Hepatocyte (in vitro differentiated cells): ENCODE measurements at regions not wholly inside any gene's neighbourhood (a gene's known extent, or its start where the extent isn't known, plus 50 kb on each side); places are given as distances from the start of the nearest gene placed in this dataset.
"Not testable (repeated sequence)": the region's sequence is repeated elsewhere in the genome, so short reads cannot be mapped to it uniquely, and the experiment has no call there.

Experiments
- DNase-seq: peaks from one replicate; pipeline ENCODE4 v3.0.0-alpha.2; 2016; ENCODE audit warnings: low spot score
- H2AFZ ChIP-seq: fragments of 200-600 bp; sonication (generic); 2 replicates; pipeline ENCODE4 v1.6.0; 2016; ENCODE audit warnings: antibody characterized with exemption, mild to moderate bottlenecking
- H3K27ac ChIP-seq: fragments of 200-600 bp; sonication (generic); 2 replicates; pipeline ENCODE4 v1.5.1; 2016; ENCODE audit warnings: mild to moderate bottlenecking
- H3K27me3 ChIP-seq: fragments of 200-600 bp; sonication (generic); 2 replicates; pipeline ENCODE4 v1.6.1; 2016
- H3K36me3 ChIP-seq: fragments of 200-600 bp; sonication (generic); replicated peaks from 2 replicates; pipeline ENCODE4 v1.5.1; 2016; ENCODE audit warnings: low read depth; ENCODE audit not compliant: insufficient read depth
- H3K4me1 ChIP-seq: fragments of 200-600 bp; sonication (generic); 2 replicates; pipeline ENCODE4 v1.5.1; 2016; ENCODE audit warnings: mild to moderate bottlenecking, moderate library complexity; ENCODE audit not compliant: insufficient read depth
- H3K4me2 ChIP-seq: fragments of 200-600 bp; sonication (generic); 2 replicates; pipeline ENCODE4 v1.6.0; 2016
- H3K4me3 ChIP-seq: fragments of 200-600 bp; sonication (generic); 2 replicates; pipeline ENCODE4 v1.5.1; 2016; ENCODE audit warnings: mild to moderate bottlenecking
- H3K79me2 ChIP-seq: fragments of 200-600 bp; sonication (generic); 2 replicates; pipeline ENCODE4 v1.6.0; 2017; ENCODE audit warnings: mild to moderate bottlenecking
- H3K9me2 ChIP-seq: fragments of 200-600 bp; sonication (generic); replicated peaks from 2 replicates; pipeline ENCODE4 v1.6.0; 2017; ENCODE audit warnings: mild to moderate bottlenecking; ENCODE audit not compliant: insufficient read depth
- H3K9me3 ChIP-seq: fragments of 200-600 bp; sonication (generic); 2 replicates; pipeline ENCODE4 v1.5.1; 2016; ENCODE audit warnings: low read depth, mild to moderate bottlenecking
- H4K20me1 ChIP-seq: fragments of 200-600 bp; sonication (generic); 2 replicates; pipeline ENCODE4 v1.6.0; 2016; ENCODE audit warnings: mild to moderate bottlenecking; ENCODE audit not compliant: insufficient read depth, poor library complexity, severe bottlenecking
- CTCF ChIP-seq: fragments of 200-600 bp; sonication (generic); IDR thresholded peaks from 2 replicates; pipeline ENCODE4 v1.5.1; 2016; ENCODE audit warnings: antibody characterized with exemption, mild to moderate bottlenecking; ENCODE audit not compliant: poor library complexity
- EZH2 ChIP-seq: fragments of 200-600 bp; sonication (generic); IDR thresholded peaks from 2 replicates; pipeline ENCODE4 v1.6.1; 2016; ENCODE audit warnings: antibody characterized with exemption, mild to moderate bottlenecking, borderline replicate concordance
- EZH2phosphoT487 ChIP-seq: fragments of 200-600 bp; sonication (generic); IDR thresholded peaks from one replicate; pipeline ENCODE4 v1.6.1; 2018; ENCODE audit warnings: antibody characterized with exemption, mild to moderate bottlenecking, low read depth, moderate library complexity; ENCODE audit not compliant: unreplicated experiment, severe bottlenecking
- WGBS: methylation state at CpG from one replicate; pipeline ENCODE4 v1.1.6; 2016; ENCODE audit warnings: low lambda C conversion rate; ENCODE audit errors: missing lambda C conversion rate; 5-methylcytosine and 5-hydroxymethylcytosine counted together

- Histone ChIP-seq H3K9me3 (no peaks in the 10 kb centered on the region), H3K27ac (no peak overlapping the region), H3K4me3 (no peak overlapping the region), H3K9me2 (no peaks in the 10 kb centered on the region), H3K36me3 (no peaks in the 10 kb centered on the region), H3K79me2 (no peaks in the 10 kb centered on the region), H4K20me1 (no peaks in the 10 kb centered on the region), H2AFZ (no peak overlapping the region), H3K27me3 (no peaks in the 10 kb centered on the region), H3K4me1 (no peaks in the 10 kb centered on the region), H3K4me2 (no peak overlapping the region)
- no peak for DNase-seq
- TF ChIP-seq EZH2 (no peak), CTCF (no peak), EZH2phosphoT487 (no peak)
- 88% methylated on average over 5 of the region's 5 CpGs for WGBS
Observed at GRCh38 chr6:125446011-125446410, 144.2 kb upstream of the HDDC2 start.

- no peaks in the 10 kb centered on the region for H3K79me2 ChIP-seq
- TF ChIP-seq CTCF (no peak), EZH2phosphoT487 (no peak), EZH2 (no peak)
- DNase-seq = no peak
- no peak overlapping the region for H3K4me3 ChIP-seq
- no peaks in the 10 kb centered on the region for H4K20me1 ChIP-seq
- WGBS = 41% methylated on average over 2 of the region's 2 CpGs
- H3K9me2 ChIP-seq = no peaks in the 10 kb centered on the region
- no peak overlapping the region for H3K27ac ChIP-seq
- no peak overlapping the region for H2AFZ ChIP-seq
- no peak overlapping the region for H3K4me2 ChIP-seq
- H3K4me1 ChIP-seq = no peaks in the 10 kb centered on the region
- no peaks in the 10 kb centered on the region for H3K9me3 ChIP-seq
- H3K27me3 ChIP-seq = no peaks in the 10 kb centered on the region
- no peaks in the 10 kb centered on the region for H3K36me3 ChIP-seq
Observed at GRCh38 chr6:125451750-125452149, 150.0 kb upstream of the HDDC2 start.

GRCh38 chr6:125453516-125453915 lies 151.7 kb upstream of the HDDC2 start:
- no peak for DNase-seq
- WGBS = 69% methylated on average over 4 of the region's 4 CpGs
- Histone ChIP-seq H3K27ac (no peak overlapping the region), H4K20me1 (no peaks in the 10 kb centered on the region), H3K4me1 (no peaks in the 10 kb centered on the region), H3K79me2 (no peaks in the 10 kb centered on the region), H3K4me2 (no peak overlapping the region), H3K9me3 (no peaks in the 10 kb centered on the region), H3K36me3 (no peaks in the 10 kb centered on the region), H3K27me3 (no peaks in the 10 kb centered on the region), H3K9me2 (no peaks in the 10 kb centered on the region), H3K4me3 (no peak overlapping the region), H2AFZ (no peak overlapping the region)
- TF ChIP-seq CTCF (no peak), EZH2 (no peak), EZH2phosphoT487 (no peak)

- 31% methylated on average over 1 of the region's 1 CpG for WGBS
- Histone ChIP-seq H3K79me2 (no peaks in the 10 kb centered on the region), H3K9me3 (no peaks in the 10 kb centered on the region), H3K27ac (no peak overlapping the region), H2AFZ (no peak overlapping the region), H3K36me3 (no peaks in the 10 kb centered on the region), H3K4me2 (no peak overlapping the region), H3K4me1 (no peaks in the 10 kb centered on the region), H3K27me3 (no peaks in the 10 kb centered on the region), H3K4me3 (no peak overlapping the region), H4K20me1 (no peaks in the 10 kb centered on the region), H3K9me2 (no peaks in the 10 kb centered on the region)
- TF ChIP-seq EZH2 (no peak), CTCF (no peak), EZH2phosphoT487 (no peak)
- DNase-seq = no peak
Observed at GRCh38 chr6:125454351-125454750, 152.6 kb upstream of the HDDC2 start.

GRCh38 chr6:125458493-125458892 lies 156.7 kb upstream of the HDDC2 start:
- not testable (repeated sequence) for H3K9me3 ChIP-seq, H3K27me3 ChIP-seq, H2AFZ ChIP-seq, H3K4me2 ChIP-seq, H3K79me2 ChIP-seq, H3K27ac ChIP-seq, H3K4me1 ChIP-seq, H3K4me3 ChIP-seq, DNase-seq, H3K9me2 ChIP-seq, H4K20me1 ChIP-seq, H3K36me3 ChIP-seq
- WGBS = 100% methylated on average over 1 of the region's 1 CpG
